Keratinocyte (primary cell): ENCODE measurements at regions not wholly inside any gene's neighbourhood (a gene's known extent, or its start where the extent isn't known, plus 50 kb on each side); places are given as distances from the start of the nearest gene placed in this dataset.

ENCODE experiments used
- CTCF ChIP-seq, 3 experiments: IDR thresholded peaks in 1 of 3; conservative IDR thresholded peaks in 1 of 3; optimal IDR thresholded peaks in 1 of 3; 2 replicates in 2 of 3; 3 replicates in 1 of 3; pipeline versions ENCODE3 to v1.5.1; 2011; ENCODE audit warnings: low read length in 3 of 3, mild to moderate bottlenecking in 3 of 3, moderate library complexity in 2 of 3, control low read depth in 1 of 3, inconsistent platforms in 1 of 3; ENCODE audit not compliant: insufficient read depth in 2 of 3; ENCODE audit errors: extremely low read depth in 1 of 3
- EZH2 ChIP-seq: IDR thresholded peaks from one replicate; pipeline ENCODE4 v1.6.1; 2012; ENCODE audit warnings: inconsistent platforms, mild to moderate bottlenecking, low read length, moderate library complexity

GRCh38 chr9:78882481-78882880 is 585.6 kb downstream of the PSAT1 start:
- TF ChIP-seq CTCF (optimal IDR thresholded peaks at IDR 0.05 in 1 of 3, IDR thresholded peaks at IDR 0.05 in 1 of 3, conservative IDR thresholded peaks at IDR 0.05 in 1 of 3; ENCODE audit: extremely low read depth in 1 of 3, insufficient read depth in 2 of 3, low read length in 3 of 3) (no peak), EZH2 (no peak)
